ENCODE measurements at regions not wholly inside any gene's neighbourhood (a gene's known extent, or its start where the extent isn't known, plus 50 kb on each side); places are given as distances from the start of the nearest gene placed in this dataset.

DNA sequence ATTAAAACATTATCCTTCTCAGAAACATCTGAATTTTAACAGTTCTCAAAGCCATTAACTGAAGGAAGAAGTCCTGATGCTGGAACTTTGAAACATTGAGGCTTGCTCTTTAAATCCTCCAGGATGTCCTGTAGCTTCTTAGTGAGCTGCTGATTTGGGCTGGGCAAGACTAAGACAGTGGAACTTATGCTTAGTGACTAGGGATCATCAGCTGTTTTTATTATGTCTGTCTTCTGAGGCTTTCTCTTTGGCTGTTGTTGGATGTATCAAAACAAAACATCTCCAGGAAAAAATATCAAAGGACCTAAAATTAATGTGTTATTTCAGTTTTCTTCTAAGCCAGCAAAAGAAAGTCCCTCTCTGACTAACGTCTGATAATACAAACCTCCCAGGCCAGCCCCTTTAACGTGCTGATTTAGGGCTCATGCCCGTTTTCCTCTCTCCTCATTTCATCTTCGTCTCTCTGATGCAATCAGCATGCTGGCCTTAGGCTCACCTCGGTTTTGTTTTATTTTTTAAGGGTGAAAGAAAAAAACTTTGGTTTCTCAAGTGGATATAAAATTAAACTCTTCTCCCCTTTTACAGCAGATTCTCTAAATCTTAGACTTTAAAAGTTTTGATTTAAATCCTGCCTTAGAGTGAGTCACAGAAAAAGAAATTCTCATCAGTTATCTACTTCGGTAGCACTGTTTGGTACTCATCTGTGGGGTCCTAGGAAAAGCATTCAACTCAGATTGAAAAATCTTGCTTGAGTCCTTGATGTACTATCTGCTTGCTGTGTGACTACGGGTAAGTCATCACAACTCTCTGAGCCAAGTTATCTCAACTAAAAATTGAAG, 106.2 kb upstream of the CCDC91 start:
- TF ChIP-seq CTCF (IDR thresholded peaks at IDR 0.05) (no peak), POLR2A (IDR thresholded peaks at IDR 0.05) (no peak), POLR2AphosphoS5 (IDR thresholded peaks at IDR 0.05) (no peak)
